Fibroblast of the conjunctiva (primary cell): ENCODE measurements at regions not wholly inside any gene's neighbourhood (a gene's known extent, or its start where the extent isn't known, plus 50 kb on each side); places are given as distances from the start of the nearest gene placed in this dataset.

Experiments used
- DNase-seq: peaks from one replicate; pipeline ENCODE4 v3.0.0-alpha.2; 2010; ENCODE audit warnings: low read depth

GRCh38 chr11:69931994-69932910 is 113.0 kb upstream of the FGF3 start:
- DNase-seq = no peak

GRCh38 chr11:69934861-69935494 is 115.8 kb upstream of the FGF3 start:
- DNase-seq = no peak

GRCh38 chr11:69935941-69936505 is 116.8 kb upstream of the FGF3 start:
- no peak for DNase-seq

GRCh38 chr11:69936771-69937170 is 117.6 kb upstream of the FGF3 start:
- DNase-seq = no peak

- no peak for DNase-seq
Measured at GRCh38 chr11:69938206-69938605, 119.0 kb upstream of the FGF3 start.

GRCh38 chr11:69939551-69940245 is 120.5 kb upstream of the FGF3 start:
- DNase-seq = no peak

GRCh38 chr11:69940246-69940610 is 121.0 kb upstream of the FGF3 start:
- DNase-seq = no peak

GRCh38 chr11:69941546-69942332 is 122.5 kb upstream of the FGF3 start:
- no peak for DNase-seq

- no peak for DNase-seq
Measured at GRCh38 chr11:69942333-69942820, 123.2 kb upstream of the FGF3 start.

GRCh38 chr11:69943066-69943465 is 123.8 kb upstream of the FGF3 start:
- no peak for DNase-seq

- DNase-seq = no peak
Measured at GRCh38 chr11:69943506-69943905, 124.3 kb upstream of the FGF3 start.

GRCh38 chr11:69944146-69944795 is 125.1 kb upstream of the FGF3 start:
- DNase-seq = no peak

- no peak for DNase-seq
Measured at GRCh38 chr11:69945157-69945556, 125.9 kb upstream of the FGF3 start.

- no peak for DNase-seq
Measured at GRCh38 chr11:69947059-69947792, 128.0 kb upstream of the FGF3 start.

GRCh38 chr11:69947793-69948255 is 128.6 kb upstream of the FGF3 start:
- no peak for DNase-seq

- DNase-seq = no peak
Measured at GRCh38 chr11:69948256-69949141, 129.3 kb upstream of the FGF3 start.

- DNase-seq = no peak
Measured at GRCh38 chr11:69949327-69949726, 128.8 kb upstream of the ANO1 start.

- DNase-seq = no peak
Measured at GRCh38 chr11:69950120-69950519, 128.0 kb upstream of the ANO1 start.

GRCh38 chr11:69950621-69951020 is 127.5 kb upstream of the ANO1 start:
- DNase-seq = no peak
